Spleen (tissue), 7 donors: ENCODE measurements at regions not wholly inside any gene's neighbourhood (a gene's known extent, or its start where the extent isn't known, plus 50 kb on each side); places are given as distances from the start of the nearest gene placed in this dataset.

Experiments used
- CTCF ChIP-seq, 11 experiments: fragments of 200-600 bp in 7 of 11; fragments of 450-650 bp in 4 of 11; sonication (generic) in 4 of 11; IDR thresholded peaks in 8 of 11; conservative IDR thresholded peaks in 3 of 11; 1 replicate in 7 of 11; 2 replicates in 4 of 11; pipeline versions ENCODE4 v1.4.0 to v1.8.0; 2016 to 2021; ENCODE audit warnings: antibody characterized with exemption in 11 of 11, inconsistent platforms in 4 of 11, mild to moderate bottlenecking in 1 of 11
- POLR2A ChIP-seq, 3 donors: fragments of 450-650 bp; IDR thresholded peaks; one replicate each; pipeline ENCODE4 v1.5.1; 2017; ENCODE audit warnings: antibody characterized with exemption in 3 of 3, mild to moderate bottlenecking in 1 of 3
- POLR2AphosphoS5 ChIP-seq, 3 donors: sonication (generic); formaldehyde crosslinking; IDR thresholded peaks; one replicate each; pipeline ENCODE4 v1.5.1; 2017; ENCODE audit warnings: antibody characterized with exemption in 3 of 3
- donor health status: DM: no; HTN: no; CAD: no; lungs with moderate emphysema.
- donor health status: DM: no; HTN: no; CAD: no.
- donor health status: DM: no; HTN: no; CAD: no.

GRCh38 chr21:31397030-31397429, 53.0 kb upstream of the TIAM1 start:
- TF ChIP-seq CTCF (IDR thresholded peaks at IDR 0.05 in 8 of 11, conservative IDR thresholded peaks at IDR 0.05 in 3 of 11) (no peak), POLR2AphosphoS5 (IDR thresholded peaks at IDR 0.05) (no peak), POLR2A (IDR thresholded peaks at IDR 0.05) (no peak)
